Activated CD4-positive, alpha-beta T cell treated with anti-CD3 and anti-CD28 coated beads, Interleukin-2, Interleukin-6, amounts not matched to agents 100 ng/mL and 50 ng/mL, durations not matched to agents 16 hours and 8 hours (primary cell): ENCODE measurements at regions not wholly inside any gene's neighbourhood (a gene's known extent, or its start where the extent isn't known, plus 50 kb on each side); places are given as distances from the start of the nearest gene placed in this dataset.
"Not testable (repeated sequence)": the region's sequence is repeated elsewhere in the genome, so short reads cannot be mapped to it uniquely, and the experiment has no call there.

ENCODE experiments used
- DNase-seq: peaks from one replicate; pipeline ENCODE4 v3.0.0-alpha.2; 2020

GRCh38 chr4:12562021-12562420, 922.1 kb downstream of the RAB28 start:
- DNase-seq: no peak

GRCh38 chr4:12555011-12555410, 929.1 kb downstream of the RAB28 start:
- DNase-seq: no peak

GRCh38 chr4:12548678-12549077, 935.5 kb downstream of the RAB28 start:
- no peak for DNase-seq

- DNase-seq: no peak
These were observed 938.3 kb downstream of the RAB28 start for GRCh38 chr4:12545812-12546211.

- no peak for DNase-seq
These were observed 946.0 kb downstream of the RAB28 start for GRCh38 chr4:12538162-12538561.

- DNase-seq: no peak
These were observed 949.5 kb downstream of the RAB28 start for GRCh38 chr4:12534684-12535083.

- no peak for DNase-seq
These were observed 964.7 kb downstream of the RAB28 start for GRCh38 chr4:12519426-12519825.

- DNase-seq: no peak
These were observed 976.2 kb downstream of the RAB28 start for GRCh38 chr4:12507868-12508481.

GRCh38 chr4:12500409-12500808, 983.7 kb downstream of the RAB28 start:
- DNase-seq: no peak

GRCh38 chr4:12499693-12500092, 984.4 kb downstream of the RAB28 start:
- no peak for DNase-seq

- DNase-seq: no peak
These were observed 988.9 kb downstream of the RAB28 start for GRCh38 chr4:12495211-12495610.

- no peak for DNase-seq
These were observed 991.3 kb downstream of the RAB28 start for GRCh38 chr4:12492730-12493393.

GRCh38 chr4:12488672-12489071, 995.5 kb downstream of the RAB28 start:
- DNase-seq: no peak

GRCh38 chr4:12487000-12487399, 997.1 kb downstream of the RAB28 start:
- no peak for DNase-seq

GRCh38 chr4:12472087-12472486, 1012.1 kb downstream of the RAB28 start:
- DNase-seq: no peak

- no peak for DNase-seq
These were observed 1012.9 kb downstream of the RAB28 start for GRCh38 chr4:12471193-12471592.

GRCh38 chr4:12461576-12461975, 1022.6 kb downstream of the RAB28 start:
- DNase-seq: not testable (repeated sequence)

GRCh38 chr4:12459126-12459525, 1025.0 kb downstream of the RAB28 start:
- no peak for DNase-seq

- no peak for DNase-seq
These were observed 1025.5 kb downstream of the RAB28 start for GRCh38 chr4:12458621-12459020.

GRCh38 chr4:12452291-12452690, 1023.6 kb upstream of the HS3ST1 start:
- DNase-seq: no peak

- DNase-seq: no peak
These were observed 1018.8 kb upstream of the HS3ST1 start for GRCh38 chr4:12447451-12447850.

GRCh38 chr4:12446657-12447185, 1018.0 kb upstream of the HS3ST1 start:
- DNase-seq: no peak

- DNase-seq: no peak
These were observed 1017.6 kb upstream of the HS3ST1 start for GRCh38 chr4:12446256-12446655.

- DNase-seq: no peak
These were observed 1017.1 kb upstream of the HS3ST1 start for GRCh38 chr4:12445711-12446235.
